ENCODE measurements at regions not wholly inside any gene's neighbourhood (a gene's known extent, or its start where the extent isn't known, plus 50 kb on each side); places are given as distances from the start of the nearest gene placed in this dataset.

GRCh38 chr6:85278466-85279035, 171.3 kb upstream of the NT5E start:
- TF ChIP-seq EZH2 (IDR thresholded peaks at IDR 0.05; ENCODE audit: borderline replicate concordance, low read length) (no peak), CTCF (conservative IDR thresholded peaks at IDR 0.05 in 1 of 2, IDR thresholded peaks at IDR 0.05 in 1 of 2; ENCODE audit: extremely low read depth in 1 of 2, insufficient read depth in 1 of 2, low read depth in 1 of 2, low read length in 2 of 2) (no peak)
